Gastrocnemius medialis (tissue), 4 donors: ENCODE measurements at regions not wholly inside any gene's neighbourhood (a gene's known extent, or its start where the extent isn't known, plus 50 kb on each side); places are given as distances from the start of the nearest gene placed in this dataset.

Experiments used
- CTCF ChIP-seq, 5 experiments: fragments of 450-650 bp in 3 of 5; fragments of 200-600 bp in 2 of 5; sonication (generic) in 2 of 5; IDR thresholded peaks in 4 of 5; conservative IDR thresholded peaks in 1 of 5; 1 replicate in 4 of 5; 2 replicates in 1 of 5; pipeline ENCODE4 v1.5.1; 2016 to 2019; ENCODE audit warnings: antibody characterized with exemption in 5 of 5, mild to moderate bottlenecking in 3 of 5, moderate library complexity in 3 of 5
- POLR2A ChIP-seq, 2 donors: fragments of 450-650 bp; IDR thresholded peaks; one replicate each; pipeline ENCODE4 v1.6.1; 2017; ENCODE audit warnings: antibody characterized with exemption in 2 of 2, mild to moderate bottlenecking in 2 of 2, moderate library complexity in 2 of 2

DNA sequence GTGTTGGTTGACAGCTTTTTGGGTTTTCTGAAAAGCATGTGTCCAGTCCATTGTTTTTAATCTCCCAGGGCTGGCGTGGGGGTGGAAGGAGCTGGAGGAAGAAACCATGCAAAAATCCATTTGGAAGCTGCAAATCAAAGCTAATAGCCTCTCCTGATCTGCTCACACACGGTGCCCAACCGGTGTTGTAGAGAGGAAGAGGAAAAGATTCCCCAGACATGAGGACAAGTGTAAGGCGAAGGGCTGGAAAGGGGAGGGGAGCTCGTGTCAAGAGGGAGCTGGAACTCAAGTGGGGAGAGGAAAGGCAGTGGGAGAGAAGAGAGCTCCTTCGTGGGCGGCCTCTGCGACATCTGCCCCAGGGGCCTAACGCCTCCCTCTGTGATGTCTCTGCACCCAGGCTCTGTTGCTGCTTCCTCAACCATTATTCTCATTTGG is 112.3 kb upstream of the IRF2BP2 start:
- TF ChIP-seq CTCF (IDR thresholded peaks at IDR 0.05 in 4 of 5, conservative IDR thresholded peaks at IDR 0.05 in 1 of 5) (no peak), POLR2A (IDR thresholded peaks at IDR 0.05) (no peak)
